ENCODE measurements at regions not wholly inside any gene's neighbourhood (a gene's known extent, or its start where the extent isn't known, plus 50 kb on each side); places are given as distances from the start of the nearest gene placed in this dataset.
"Not testable (repeated sequence)": the region's sequence is repeated elsewhere in the genome, so short reads cannot be mapped to it uniquely, and the experiment has no call there.

- DNase-seq (ENCODE audit: low spot score) = no peak
Observed at GRCh38 chr22:35475545-35475944, 65.1 kb upstream of the RASD2 start.

- no peak for DNase-seq (ENCODE audit: low spot score)
Observed at GRCh38 chr22:35476341-35476740, 64.3 kb upstream of the RASD2 start.

GRCh38 chr22:35477911-35478582, 62.6 kb upstream of the RASD2 start:
- peak; percentile 51 for DNase-seq (ENCODE audit: low spot score)

- no peak for DNase-seq (ENCODE audit: low spot score)
Observed at GRCh38 chr22:35478633-35479107, 62.0 kb upstream of the RASD2 start.

- no peak for DNase-seq (ENCODE audit: low spot score)
Observed at GRCh38 chr22:35479359-35479758, 61.3 kb upstream of the RASD2 start.

GRCh38 chr22:35479985-35480550, 60.6 kb upstream of the RASD2 start:
- DNase-seq (ENCODE audit: low spot score) = no peak

GRCh38 chr22:35480627-35481550, 59.7 kb upstream of the RASD2 start:
- no peak for DNase-seq (ENCODE audit: low spot score)

- DNase-seq (ENCODE audit: low spot score) = no peak
Observed at GRCh38 chr22:35482311-35482710, 58.3 kb upstream of the RASD2 start.

GRCh38 chr22:35482974-35483373, 57.7 kb upstream of the RASD2 start:
- DNase-seq (ENCODE audit: low spot score) = no peak

- DNase-seq (ENCODE audit: low spot score) = no peak
Observed at GRCh38 chr22:35483730-35484129, 56.9 kb upstream of the RASD2 start.

- peak; percentile 47 for DNase-seq (ENCODE audit: low spot score)
Observed at GRCh38 chr22:35484651-35485556, 55.7 kb upstream of the RASD2 start.

- no peak for DNase-seq (ENCODE audit: low spot score)
Observed at GRCh38 chr22:35486116-35486631, 54.5 kb upstream of the RASD2 start.

GRCh38 chr22:35487623-35488022, 53.0 kb upstream of the RASD2 start:
- not testable (repeated sequence) for DNase-seq (ENCODE audit: low spot score)

- no peak for DNase-seq (ENCODE audit: low spot score)
Observed at GRCh38 chr22:35488513-35488912, 52.1 kb upstream of the RASD2 start.

- DNase-seq (ENCODE audit: low spot score) = no peak
Observed at GRCh38 chr22:35489239-35489638, 51.4 kb upstream of the RASD2 start.

Data from AG08396 (cell line).